CD4-positive, CD25-positive, alpha-beta regulatory T cell (primary cell): ENCODE measurements at regions not wholly inside any gene's neighbourhood (a gene's known extent, or its start where the extent isn't known, plus 50 kb on each side); places are given as distances from the start of the nearest gene placed in this dataset.
"Not testable (repeated sequence)": the region's sequence is repeated elsewhere in the genome, so short reads cannot be mapped to it uniquely, and the experiment has no call there.

Experiments used
- ATAC-seq, 2 donors: fragments of 150-1000 bp; cut with Tn5 transposase; one replicate each; pipeline ENCODE4 v1.10.0; 2021; ENCODE audit warnings: low read depth in 2 of 2, moderate number of reproducible peaks in 2 of 2, moderate library complexity in 1 of 2
- DNase-seq, 3 donors: peaks; one replicate each; pipeline versions ENCODE4 v3.0.0 to v3.0.0-alpha.2; 2012 to 2022; ENCODE audit warnings: mixed read lengths in 1 of 3
- H3K27ac ChIP-seq: one replicate; pipeline ENCODE4 v1.7.0; 2013; ENCODE audit warnings: mild to moderate bottlenecking, low read length; ENCODE audit not compliant: insufficient read depth, poor library complexity, severe bottlenecking
- H3K27me3 ChIP-seq: one replicate; pipeline ENCODE4 v1.7.0; 2013; ENCODE audit warnings: low read length; ENCODE audit not compliant: control insufficient read depth, insufficient read depth
- H3K36me3 ChIP-seq: one replicate; pipeline ENCODE4 v1.7.0; 2013; ENCODE audit warnings: mild to moderate bottlenecking, low read length, moderate library complexity; ENCODE audit not compliant: control insufficient read depth, insufficient read depth
- H3K4me1 ChIP-seq: 2 replicates; pipeline ENCODE4 v1.7.0; 2013; ENCODE audit warnings: mild to moderate bottlenecking, low read length; ENCODE audit not compliant: insufficient read depth, control insufficient read depth, poor library complexity, severe bottlenecking
- H3K4me3 ChIP-seq: one replicate; pipeline ENCODE4 v1.7.0; 2013; ENCODE audit warnings: low read depth, mild to moderate bottlenecking, low read length, moderate library complexity
- H3K9me3 ChIP-seq, 2 experiments: 1 replicate in 1 of 2; 2 replicates in 1 of 2; pipeline ENCODE4 v1.7.0; 2013; ENCODE audit warnings: low read length in 2 of 2, mild to moderate bottlenecking in 1 of 2, moderate library complexity in 1 of 2; ENCODE audit not compliant: control insufficient read depth in 2 of 2
- H3K27ac Mint-ChIP-seq, 3 donors: one replicate each; pipeline ENCODE4 v1.8.0; 2020 to 2022; ENCODE audit warnings: mild to moderate bottlenecking in 3 of 3, mixed read lengths in 3 of 3, moderate library complexity in 2 of 3
- H3K27me3 Mint-ChIP-seq: one replicate; pipeline ENCODE4 v1.8.0; 2022; ENCODE audit warnings: mild to moderate bottlenecking, mixed read lengths
- H3K36me3 Mint-ChIP-seq: one replicate; pipeline ENCODE4 v1.8.0; 2020; ENCODE audit warnings: mixed read lengths
- H3K4me1 Mint-ChIP-seq, 4 donors: one replicate each; pipeline ENCODE4 v1.8.0; 2020 to 2022; ENCODE audit warnings: mixed read lengths in 4 of 4, mild to moderate bottlenecking in 1 of 4
- H3K4me3 Mint-ChIP-seq, 4 donors: one replicate each; pipeline ENCODE4 v1.8.0; 2020 to 2022; ENCODE audit warnings: mild to moderate bottlenecking in 4 of 4, mixed read lengths in 4 of 4, moderate library complexity in 3 of 4
- H3K9me3 Mint-ChIP-seq, 7 donors: one replicate each; pipeline ENCODE4 v1.8.0; 2020 to 2022; ENCODE audit warnings: mixed read lengths in 7 of 7, mild to moderate bottlenecking in 3 of 7, moderate library complexity in 2 of 7

DNA sequence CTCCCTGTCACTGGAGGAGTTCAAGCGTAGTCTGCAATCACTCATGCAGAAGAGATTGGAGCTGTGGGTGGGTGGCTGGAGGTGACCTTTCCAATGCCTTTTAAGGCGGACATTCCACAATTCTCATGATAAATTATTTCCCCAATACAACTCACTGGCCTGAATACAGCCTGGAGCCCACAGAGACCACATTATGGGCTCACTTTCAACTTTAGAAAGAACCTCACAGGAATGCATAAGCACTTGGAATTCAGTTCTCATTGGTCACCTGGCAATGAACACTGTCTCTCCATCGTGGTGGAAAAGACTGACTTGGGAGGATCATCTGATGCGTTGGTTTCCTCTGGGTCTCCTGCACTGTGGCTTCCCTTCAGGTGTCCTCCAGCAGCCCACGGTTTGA, 151.8 kb upstream of the KCND3 start:
- no peak overlapping the region for H3K27ac Mint-ChIP-seq
- H3K36me3 Mint-ChIP-seq = no peaks in the 10 kb centered on the region
- H3K4me3 Mint-ChIP-seq = no peak overlapping the region
- Histone ChIP-seq H3K4me1 (no peaks in the 10 kb centered on the region), H3K27ac (no peak overlapping the region), H3K4me3 (no peak overlapping the region), H3K36me3 (no peaks in the 10 kb centered on the region), H3K9me3 (no peaks in the 10 kb centered on the region), H3K27me3 (peaks cover 3% of the 10 kb centered on the region)
- DNase-seq (no peak), ATAC-seq (no peak)
- no peaks in the 10 kb centered on the region for H3K4me1 Mint-ChIP-seq
- peaks cover 9% of the 10 kb centered on the region for H3K27me3 Mint-ChIP-seq
- H3K9me3 Mint-ChIP-seq = peaks cover 0 to 6% (median 0%) of the 10 kb centered on the region in 7 donors

DNA sequence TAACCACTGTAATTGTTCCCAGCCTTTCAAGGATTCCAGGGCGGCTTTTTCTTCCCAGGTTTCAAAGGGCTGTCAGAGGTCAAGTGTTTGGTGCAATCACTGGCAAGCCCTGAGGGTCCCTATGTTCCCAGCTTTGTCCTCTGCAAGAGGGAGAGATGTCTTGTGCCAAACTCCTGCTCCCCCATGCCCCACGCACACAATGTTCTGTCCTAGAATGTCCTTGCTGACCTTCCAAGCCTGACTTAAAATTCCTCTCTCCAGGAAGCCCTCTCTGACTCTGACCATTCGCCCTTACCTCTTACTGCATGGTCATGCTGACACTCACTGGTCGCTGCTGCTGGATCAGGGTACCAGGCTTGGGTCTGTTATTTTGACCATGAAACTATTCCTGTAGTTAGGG, 152.5 kb upstream of the KCND3 start:
- ATAC-seq (no peak), DNase-seq (no peak)

DNA sequence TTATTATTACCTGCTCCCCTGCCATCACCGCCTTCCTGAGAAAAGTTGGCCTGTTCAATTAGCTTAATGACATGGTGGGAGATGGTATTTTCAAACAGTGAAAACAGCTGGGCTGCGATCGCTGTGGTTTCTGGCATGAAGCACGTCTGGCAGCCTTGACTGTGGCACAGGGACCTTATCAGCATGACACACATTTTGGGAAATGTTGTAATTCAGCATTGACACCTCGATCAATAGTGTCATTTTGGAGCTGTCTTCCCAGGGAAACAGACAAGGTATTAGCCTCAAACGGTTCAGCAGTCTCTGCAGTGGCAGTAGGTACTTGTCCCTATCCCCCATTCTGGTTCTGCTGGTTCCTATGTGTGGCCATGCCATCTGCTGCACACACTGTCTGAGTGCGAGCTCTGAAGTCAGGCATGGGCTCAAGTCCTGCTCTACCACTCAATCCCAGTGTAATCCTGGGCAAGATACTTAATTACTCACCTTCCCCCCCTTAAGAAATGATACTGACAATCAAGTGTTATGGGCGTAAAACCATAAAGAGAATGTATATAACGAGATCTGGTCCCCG, 154.5 kb upstream of the KCND3 start:
- DNase-seq (no peak), ATAC-seq (no peak)
- H3K36me3 Mint-ChIP-seq = no peaks in the 10 kb centered on the region
- H3K4me1 Mint-ChIP-seq = no peaks in the 10 kb centered on the region
- peaks cover 7% of the 10 kb centered on the region for H3K27me3 Mint-ChIP-seq
- H3K9me3 ChIP-seq = no peaks in the 10 kb centered on the region
- peaks cover 1 to 14% (median 7%) of the 10 kb centered on the region in 7 donors for H3K9me3 Mint-ChIP-seq
- H3K27me3 ChIP-seq = peaks cover 3% of the 10 kb centered on the region
- H3K4me1 ChIP-seq = no peaks in the 10 kb centered on the region
- no peak overlapping the region for H3K4me3 ChIP-seq
- no peaks in the 10 kb centered on the region for H3K36me3 ChIP-seq
- H3K27ac ChIP-seq = no peak overlapping the region
- H3K4me3 Mint-ChIP-seq = no peak overlapping the region
- H3K27ac Mint-ChIP-seq = no peak overlapping the region

More for the DNA sequence above, 152.5 kb upstream of the KCND3 start:
- Mint-ChIP-seq H3K4me1 (no peaks in the 10 kb centered on the region), H3K27ac (no peak overlapping the region), H3K9me3 (peaks cover 0 to 7% (median 0%) of the 10 kb centered on the region in 7 donors), H3K36me3 (no peaks in the 10 kb centered on the region), H3K27me3 (peaks cover 9% of the 10 kb centered on the region), H3K4me3 (no peak overlapping the region)
- Histone ChIP-seq H3K9me3 (no peaks in the 10 kb centered on the region), H3K36me3 (no peaks in the 10 kb centered on the region), H3K4me1 (no peaks in the 10 kb centered on the region), H3K27me3 (peaks cover 3% of the 10 kb centered on the region), H3K4me3 (no peak overlapping the region), H3K27ac (no peak overlapping the region)

DNA sequence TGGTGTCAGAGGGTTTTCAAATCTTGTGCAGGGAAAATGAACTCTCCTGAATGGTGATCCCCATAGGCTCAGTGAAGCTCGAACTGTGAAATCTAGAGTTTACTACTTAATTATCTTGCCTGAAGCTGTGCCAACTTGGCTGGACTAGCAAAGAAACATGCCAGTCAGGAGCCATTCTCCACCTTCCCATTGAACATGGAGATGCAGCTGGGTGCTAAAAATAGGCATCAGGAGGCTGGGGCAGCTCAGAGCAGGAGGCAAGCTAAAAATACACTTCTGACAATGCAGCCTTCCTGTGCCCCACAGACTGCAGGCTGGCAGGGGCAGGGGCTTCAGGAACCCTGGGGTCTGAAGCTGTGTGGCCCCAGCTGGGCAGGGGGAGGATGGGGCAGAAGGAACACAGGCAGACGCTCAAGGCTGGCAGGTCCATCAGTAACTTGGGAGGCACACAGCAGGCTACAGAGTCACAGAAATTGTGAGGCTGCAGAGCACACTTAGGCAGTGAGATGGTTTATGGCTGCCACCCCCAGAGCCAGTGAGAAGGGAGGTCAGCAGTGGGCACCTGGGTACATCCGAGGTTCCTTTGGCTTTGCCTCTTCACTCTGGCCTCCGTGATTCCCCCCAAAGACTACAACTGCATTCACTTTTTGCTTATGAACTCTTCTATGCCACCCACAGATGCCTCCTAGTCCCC, 155.4 kb upstream of the KCND3 start:
- Mint-ChIP-seq H3K4me1 (no peaks in the 10 kb centered on the region), H3K27ac (no peak overlapping the region), H3K27me3 (peaks cover 5% of the 10 kb centered on the region), H3K9me3 (peaks cover 1 to 14% (median 7%) of the 10 kb centered on the region in 7 donors), H3K4me3 (no peak overlapping the region), H3K36me3 (no peaks in the 10 kb centered on the region)
- ATAC-seq (no peak), DNase-seq (no peak)
- peaks cover 3% of the 10 kb centered on the region for H3K27me3 ChIP-seq
- no peaks in the 10 kb centered on the region for H3K36me3 ChIP-seq
- H3K4me3 ChIP-seq = no peak overlapping the region
- H3K27ac ChIP-seq = no peak overlapping the region
- no peaks in the 10 kb centered on the region for H3K4me1 ChIP-seq
- no peaks in the 10 kb centered on the region for H3K9me3 ChIP-seq

DNA sequence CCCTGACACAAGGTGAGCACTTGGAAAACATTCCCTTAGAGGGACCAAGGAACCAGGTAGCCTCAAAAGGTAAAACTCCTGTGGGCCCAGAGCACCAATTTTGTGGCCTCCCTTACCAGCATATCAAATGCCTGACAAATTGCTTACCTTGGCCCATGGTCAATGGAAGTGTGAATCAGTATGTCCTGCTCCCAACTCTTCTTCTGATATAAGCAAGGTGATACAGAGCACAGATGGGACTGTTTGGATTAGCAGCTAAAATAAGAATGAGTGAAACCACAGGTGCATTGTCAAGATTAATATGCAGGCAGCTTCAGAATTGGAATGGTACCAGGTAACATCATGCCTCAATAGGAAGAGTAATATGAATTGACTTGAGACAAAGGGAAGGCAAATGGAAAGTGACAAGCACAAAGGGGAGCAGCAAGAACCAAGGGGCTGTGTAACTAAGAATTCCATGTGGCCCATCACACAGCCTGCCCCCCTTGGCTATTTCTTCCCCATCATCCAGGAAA, 156.8 kb upstream of the KCND3 start:
- Histone ChIP-seq H3K27me3 (peaks cover 3% of the 10 kb centered on the region), H3K9me3 (no peaks in the 10 kb centered on the region), H3K4me1 (no peaks in the 10 kb centered on the region), H3K4me3 (no peak overlapping the region), H3K27ac (no peak overlapping the region), H3K36me3 (no peaks in the 10 kb centered on the region)
- no peak overlapping the region for H3K27ac Mint-ChIP-seq
- H3K27me3 Mint-ChIP-seq = peaks cover 5% of the 10 kb centered on the region
- peaks cover 1 to 20% (median 7%) of the 10 kb centered on the region in 7 donors for H3K9me3 Mint-ChIP-seq
- DNase-seq = no peak
- no peak for ATAC-seq
- no peak overlapping the region for H3K4me3 Mint-ChIP-seq
- H3K4me1 Mint-ChIP-seq = no peaks in the 10 kb centered on the region
- no peaks in the 10 kb centered on the region for H3K36me3 Mint-ChIP-seq

DNA sequence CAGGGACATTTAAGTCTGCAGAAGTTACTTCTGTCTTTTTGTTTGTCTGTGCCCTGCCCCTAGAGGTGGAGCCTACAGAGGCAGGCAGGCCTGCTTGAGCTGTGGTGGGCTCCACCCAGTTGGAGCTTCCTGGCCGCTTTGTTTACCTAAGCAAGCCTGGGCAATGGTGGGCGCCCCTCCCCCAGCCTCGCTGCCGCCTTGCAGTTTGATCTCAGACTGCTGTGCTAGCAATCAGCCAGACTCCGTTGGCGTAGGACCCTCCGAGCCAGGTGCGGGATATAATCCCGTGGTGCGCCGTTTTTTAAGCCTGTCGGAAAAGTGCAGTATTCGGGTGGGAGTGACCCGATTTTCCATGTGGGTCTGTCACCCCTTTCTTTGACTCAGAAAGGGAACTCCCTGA, 170.7 kb upstream of the KCND3 start:
- not testable (repeated sequence) for H3K27me3 ChIP-seq, H3K27me3 Mint-ChIP-seq

DNA sequence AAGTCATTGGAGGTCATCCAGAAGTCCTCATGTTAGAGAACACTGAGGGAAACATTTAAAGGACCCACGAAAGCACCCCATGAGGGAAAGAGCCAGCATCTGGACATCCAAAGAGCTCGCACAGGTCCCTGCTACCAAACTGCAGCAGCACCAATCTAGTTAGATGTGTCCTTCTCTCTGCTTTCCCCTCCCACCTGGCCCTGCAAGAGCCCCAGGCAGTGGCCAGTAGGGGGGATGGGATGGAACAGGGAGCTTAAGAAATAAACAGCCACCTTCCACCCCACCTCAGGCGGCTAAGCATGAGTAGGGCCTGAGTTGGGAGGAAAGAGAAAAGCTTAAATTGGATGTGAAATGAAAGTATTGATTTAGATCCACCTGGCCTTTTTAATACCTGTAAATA, 175.9 kb upstream of the KCND3 start:
- Mint-ChIP-seq H3K4me3 (no peak overlapping the region), H3K9me3 (peaks cover 0 to 9% (median 0%) of the 10 kb centered on the region in 7 donors), H3K27ac (no peak overlapping the region), H3K4me1 (no peaks in the 10 kb centered on the region), H3K27me3 (peaks cover 15% of the 10 kb centered on the region), H3K36me3 (no peaks in the 10 kb centered on the region)
- H3K9me3 ChIP-seq = no peaks in the 10 kb centered on the region
- no peak overlapping the region for H3K27ac ChIP-seq
- no peak for DNase-seq
- H3K4me1 ChIP-seq = no peaks in the 10 kb centered on the region
- H3K4me3 ChIP-seq = no peak overlapping the region
- no peak for ATAC-seq
- H3K27me3 ChIP-seq = peaks cover 2% of the 10 kb centered on the region
- H3K36me3 ChIP-seq = no peaks in the 10 kb centered on the region

More for the DNA sequence above, 170.7 kb upstream of the KCND3 start:
- H3K9me3 Mint-ChIP-seq, H3K36me3 Mint-ChIP-seq, H3K4me3 ChIP-seq, H3K4me1 ChIP-seq, ATAC-seq, DNase-seq, H3K4me1 Mint-ChIP-seq, H3K4me3 Mint-ChIP-seq, H3K9me3 ChIP-seq, H3K36me3 ChIP-seq, H3K27ac Mint-ChIP-seq, H3K27ac ChIP-seq: not testable (repeated sequence)

DNA sequence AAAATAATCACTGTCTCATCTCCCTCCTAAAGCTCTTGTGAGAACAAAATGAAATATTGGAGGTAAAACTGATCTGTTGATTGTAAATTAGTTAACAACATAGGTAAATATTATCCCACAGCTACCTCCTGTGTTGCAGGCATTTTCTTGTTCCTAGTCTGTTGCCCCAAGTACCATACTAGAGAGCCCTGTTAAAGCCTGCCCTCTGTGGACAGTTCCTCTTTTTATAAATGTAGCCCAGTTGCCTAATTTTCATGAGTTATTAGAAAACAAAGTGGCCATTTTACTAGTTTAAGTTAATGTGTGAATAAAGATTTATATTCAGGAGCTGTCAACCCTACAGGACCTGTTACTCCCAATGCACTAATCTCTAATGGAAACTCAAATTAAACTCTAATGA, 180.0 kb upstream of the KCND3 start:
- DNase-seq = no peak
- no peaks in the 10 kb centered on the region for H3K36me3 Mint-ChIP-seq
- H3K27me3 ChIP-seq = no peaks in the 10 kb centered on the region
- no peak overlapping the region for H3K4me3 ChIP-seq
- H3K9me3 ChIP-seq = no peaks in the 10 kb centered on the region
- H3K36me3 ChIP-seq = no peaks in the 10 kb centered on the region
- no peak for ATAC-seq
- H3K4me1 Mint-ChIP-seq = no peaks in the 10 kb centered on the region
- peaks cover 20% of the 10 kb centered on the region for H3K27me3 Mint-ChIP-seq
- no peak overlapping the region for H3K4me3 Mint-ChIP-seq
- H3K27ac ChIP-seq = no peak overlapping the region
- no peak overlapping the region for H3K27ac Mint-ChIP-seq
- H3K4me1 ChIP-seq = no peaks in the 10 kb centered on the region
- peaks cover 0 to 8% (median 0%) of the 10 kb centered on the region in 7 donors for H3K9me3 Mint-ChIP-seq
